ENCODE measurements at regions not wholly inside any gene's neighbourhood (a gene's known extent, or its start where the extent isn't known, plus 50 kb on each side); places are given as distances from the start of the nearest gene placed in this dataset.

DNA sequence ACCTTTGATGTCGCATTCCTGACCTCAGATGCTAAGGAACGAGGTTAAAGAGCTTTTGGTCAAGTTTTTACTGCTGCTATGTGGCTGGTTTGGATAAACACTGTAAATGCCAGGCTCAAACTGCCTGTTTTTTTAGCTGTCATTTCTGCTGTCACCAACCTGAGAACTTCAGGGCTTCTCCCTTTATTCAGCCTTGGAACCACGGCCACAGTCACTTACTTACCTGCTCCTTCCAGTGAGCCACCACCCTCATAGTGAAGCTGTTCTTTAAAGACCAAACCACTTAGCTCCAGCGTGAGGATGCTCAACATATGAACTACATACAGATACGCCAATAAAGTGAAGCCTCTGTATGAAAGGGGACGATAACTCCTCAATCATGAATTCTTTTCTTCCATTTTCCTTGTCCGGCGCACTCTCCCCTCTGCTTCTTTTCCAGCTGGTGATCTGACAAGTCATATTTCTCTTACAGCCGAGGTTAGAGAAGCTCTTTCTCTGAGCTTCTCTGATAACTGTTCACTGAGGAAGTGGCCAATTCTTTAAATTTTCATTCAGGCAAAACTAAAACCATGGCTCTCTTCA lies 152.8 kb upstream of the ANK2 start:
- DNase-seq = no peak

DNA sequence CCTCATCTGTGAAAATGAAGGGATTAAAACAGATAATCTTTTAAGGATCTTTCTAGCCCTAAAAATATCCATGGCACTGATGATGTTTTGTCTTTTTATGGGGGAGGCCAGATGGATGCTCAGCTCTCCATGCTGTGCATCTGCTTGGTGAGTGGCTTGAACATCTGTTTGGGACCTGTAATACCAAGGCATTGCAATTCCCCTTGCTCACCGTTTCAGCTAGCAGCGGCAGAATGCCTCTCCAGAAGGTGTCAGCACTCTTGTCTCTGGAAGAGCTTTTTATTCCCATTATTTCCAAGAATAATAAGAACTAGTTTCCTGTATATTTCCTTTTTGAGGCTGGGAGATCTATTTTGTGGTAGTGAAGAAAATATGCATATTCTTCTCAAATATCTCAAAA lies 151.9 kb upstream of the ANK2 start:
- DNase-seq = no peak

DNA sequence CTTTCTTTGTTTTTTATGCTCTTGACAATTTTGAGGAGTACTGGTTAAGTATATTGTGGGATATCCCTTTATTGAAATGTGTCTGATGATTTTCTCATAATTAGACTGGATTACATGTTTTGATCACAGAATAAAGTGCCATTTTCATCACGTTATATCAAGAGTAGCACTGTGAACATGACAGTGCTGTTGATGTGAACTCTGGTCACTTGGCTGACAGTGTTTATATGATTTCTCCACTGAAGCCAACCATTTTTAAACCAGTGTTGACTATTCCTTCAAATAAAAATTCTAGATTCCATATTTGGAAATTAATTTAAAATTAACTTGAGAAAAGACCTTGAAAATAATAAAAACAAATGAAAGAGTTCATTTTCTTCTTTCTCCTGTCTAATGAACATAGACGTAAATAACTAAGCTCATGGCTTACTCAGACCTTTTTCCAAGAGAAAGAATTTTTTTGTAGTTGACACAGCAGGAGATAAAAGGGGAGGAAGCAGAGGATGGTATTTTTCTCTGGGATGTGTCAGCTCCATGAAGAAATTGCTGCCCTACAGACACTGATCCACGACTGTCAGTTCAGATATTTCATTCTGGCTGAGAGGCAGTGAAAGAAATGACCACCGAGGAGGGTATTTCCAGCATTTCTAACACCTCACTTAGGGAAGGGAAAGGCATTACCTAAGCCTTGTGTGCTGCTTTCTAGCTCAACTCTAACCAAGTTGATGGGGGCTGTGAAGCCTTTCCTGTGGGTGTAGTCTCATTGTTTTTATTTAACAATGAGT lies 150.9 kb upstream of the ANK2 start:
- DNase-seq = peak; percentile 64

DNA sequence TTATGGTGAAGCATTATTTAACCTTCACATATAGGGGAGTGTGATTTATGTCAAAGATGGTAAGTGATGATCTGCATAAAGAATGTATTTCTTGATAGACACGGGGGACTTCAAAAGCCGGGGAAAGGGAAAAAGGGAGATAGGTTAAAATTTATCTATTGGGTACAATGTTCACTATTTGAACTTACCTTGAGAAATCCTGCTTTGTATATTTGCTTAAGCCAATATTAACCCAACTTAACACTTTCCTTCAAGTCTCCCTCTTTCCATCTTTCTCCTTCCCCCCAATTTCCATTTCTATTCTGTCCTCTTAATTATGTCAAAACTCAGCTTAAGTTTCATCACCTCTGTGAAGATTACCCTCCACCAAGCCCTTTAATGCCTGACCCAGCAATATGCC lies 149.0 kb upstream of the ANK2 start:
- DNase-seq = no peak

DNA sequence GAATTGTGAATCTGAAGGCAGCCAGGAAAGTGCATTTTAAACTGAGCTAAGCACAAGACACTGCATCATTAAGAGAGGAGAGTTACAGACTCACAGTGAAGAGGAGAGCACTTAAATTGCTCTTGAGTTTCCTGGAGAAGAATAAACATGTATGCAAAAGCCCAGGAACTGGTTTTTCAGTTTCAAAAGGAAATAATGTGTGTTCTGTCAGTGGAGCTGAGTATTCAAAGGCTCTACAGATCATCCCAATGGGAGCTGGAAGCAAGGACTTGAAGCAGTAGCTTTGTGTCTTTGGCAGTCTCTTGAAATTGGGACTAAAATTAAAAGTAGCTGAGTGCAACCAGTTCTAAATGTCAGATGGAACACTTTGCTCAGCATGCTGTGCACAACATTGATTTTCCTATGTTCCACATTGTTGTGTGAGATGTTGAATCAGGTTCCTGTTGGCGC lies 147.5 kb upstream of the ANK2 start:
- DNase-seq = no peak

DNA sequence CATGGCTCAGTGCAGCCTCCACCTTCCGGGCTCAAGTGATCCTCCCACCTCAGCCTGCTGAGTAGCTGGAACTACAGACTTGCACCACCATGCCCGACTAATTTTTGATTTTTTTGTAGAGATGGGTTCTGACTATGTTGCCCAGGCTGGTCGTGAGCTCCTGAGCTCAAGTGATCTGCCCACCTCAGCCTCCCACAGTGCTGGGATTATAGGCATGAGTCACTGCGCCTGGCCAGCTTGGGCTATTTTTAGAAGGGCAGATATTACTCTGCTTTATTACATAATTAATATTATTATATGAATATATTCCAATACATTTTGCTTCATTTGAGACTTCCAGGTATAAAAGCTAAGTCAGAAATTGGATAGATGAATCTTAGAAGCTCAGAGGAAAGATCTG lies 143.7 kb upstream of the ANK2 start:
- DNase-seq = no peak

DNA sequence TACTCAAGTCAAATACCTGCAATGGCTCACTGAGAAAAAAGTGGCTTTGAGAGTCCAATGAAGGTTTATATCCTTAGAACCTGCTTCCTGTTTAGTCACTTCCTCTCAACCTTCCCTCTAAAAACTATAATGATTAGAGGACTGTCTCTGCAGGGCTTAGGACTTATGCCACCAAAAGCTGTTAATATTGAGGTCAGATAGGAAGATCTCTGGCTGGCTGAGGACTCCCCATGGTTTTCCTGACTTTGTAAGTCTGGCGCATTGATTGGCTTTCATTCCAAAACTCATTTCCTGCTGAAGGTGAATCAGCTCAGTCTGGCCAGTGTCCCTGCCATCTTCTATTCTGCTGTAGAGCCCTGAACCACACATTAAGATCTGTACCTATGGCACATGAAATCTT lies 140.9 kb upstream of the ANK2 start:
- DNase-seq = no peak

DNA sequence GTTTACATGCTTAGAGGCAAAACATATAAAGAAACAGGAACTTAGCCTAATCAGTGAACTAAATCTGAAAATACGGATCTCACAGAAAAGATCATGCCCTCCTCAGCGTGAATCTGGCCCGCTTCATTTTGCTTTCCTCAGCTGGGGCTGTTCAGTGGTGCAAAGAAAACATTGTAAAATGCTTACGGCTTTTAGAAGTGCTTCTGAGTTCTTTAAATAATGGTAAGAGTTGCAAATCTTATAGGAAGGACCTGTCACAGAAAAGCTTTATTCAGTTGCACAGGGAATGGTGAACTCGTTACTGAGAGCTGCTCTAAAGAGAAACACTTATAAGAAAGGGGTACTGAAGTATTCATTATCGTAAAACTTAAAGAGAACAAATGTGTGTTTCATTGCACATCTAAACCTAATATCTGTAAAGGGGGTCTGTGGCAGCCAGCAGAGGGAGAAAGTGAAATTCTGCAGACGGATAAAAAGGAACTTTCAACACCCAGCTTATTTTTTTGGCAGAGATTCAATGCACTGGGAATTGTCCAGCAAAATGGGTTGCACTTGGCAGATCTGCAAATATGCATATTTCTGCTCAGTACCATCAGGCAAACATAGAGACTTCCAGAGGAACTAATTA lies 139.2 kb upstream of the ANK2 start:
- peak; percentile 87 for DNase-seq

DNA sequence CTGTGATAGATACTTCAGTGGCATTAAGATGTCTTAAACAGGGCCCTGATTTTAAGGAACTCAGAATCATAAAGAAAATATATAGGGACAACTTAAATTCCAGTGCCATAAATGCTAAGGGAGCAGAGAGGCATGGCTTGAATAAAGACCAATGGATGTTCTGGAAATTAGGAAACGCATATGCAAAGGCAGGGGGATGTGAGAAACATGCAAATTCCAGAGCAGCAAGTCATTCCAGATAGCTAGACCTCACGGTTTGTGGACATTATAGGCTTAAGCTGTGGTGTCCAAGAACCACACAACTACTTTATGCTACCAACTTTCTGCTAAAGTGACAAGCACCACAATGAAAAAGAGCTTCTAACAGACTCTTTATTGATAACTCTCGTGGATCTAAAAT lies 132.6 kb upstream of the ANK2 start:
- DNase-seq = peak; percentile 85

DNA sequence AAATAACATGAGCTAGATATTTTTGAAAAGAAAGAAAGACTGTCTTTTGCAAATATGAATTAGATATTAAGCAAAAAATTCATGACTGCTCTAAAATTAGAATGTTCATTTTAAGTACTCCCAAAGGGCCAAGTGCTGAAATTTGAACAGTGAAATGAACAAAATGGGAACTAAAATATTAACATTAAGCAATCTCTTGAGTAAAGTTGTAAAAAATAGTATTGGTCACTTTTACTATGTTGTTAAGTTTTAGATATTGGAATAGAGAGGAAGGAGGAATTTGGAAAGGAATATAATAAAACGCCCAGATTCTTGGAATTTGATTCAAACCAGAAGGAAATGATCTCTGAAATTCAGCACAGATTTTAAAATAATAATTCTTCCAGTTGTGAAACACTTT lies 125.9 kb upstream of the ANK2 start:
- no peak for DNase-seq

DNA sequence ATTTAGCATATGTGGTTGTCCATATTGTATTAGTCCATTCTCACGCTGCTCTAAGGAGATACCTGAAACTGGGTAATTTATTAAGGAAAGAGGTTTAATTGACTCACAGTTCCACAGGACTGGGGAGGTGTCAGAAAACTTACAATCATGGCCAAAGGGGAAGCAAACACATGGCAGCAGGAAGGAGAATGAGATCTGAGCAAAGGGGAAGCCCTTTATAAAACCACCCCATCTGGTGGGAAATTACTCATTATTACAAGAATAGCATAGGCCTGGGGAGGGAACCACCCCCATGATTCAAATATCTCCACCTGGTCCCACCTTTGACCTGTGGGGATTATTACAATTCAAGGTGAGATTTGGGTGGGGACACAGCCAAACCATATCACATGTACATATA lies 122.6 kb upstream of the ANK2 start:
- DNase-seq = no peak

DNA sequence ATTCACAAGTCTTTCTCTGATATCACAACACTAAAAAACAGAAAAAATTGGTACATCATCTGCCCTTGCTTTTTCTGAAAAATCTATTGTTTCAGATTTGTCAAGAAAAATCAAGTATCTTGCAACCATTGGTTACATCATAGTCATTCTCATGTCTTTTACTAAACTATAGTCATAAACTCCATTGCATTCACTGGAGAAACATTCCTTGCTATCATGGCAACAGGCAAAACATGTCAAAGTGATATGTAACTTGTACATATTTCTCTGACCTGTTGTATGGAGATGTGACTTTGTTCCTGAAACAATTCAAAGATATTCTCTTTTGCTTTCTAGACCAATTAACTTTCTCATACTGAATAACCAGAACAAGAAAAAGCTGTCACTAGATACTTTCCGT lies 121.9 kb upstream of the ANK2 start:
- peak; percentile 17 for DNase-seq

DNA sequence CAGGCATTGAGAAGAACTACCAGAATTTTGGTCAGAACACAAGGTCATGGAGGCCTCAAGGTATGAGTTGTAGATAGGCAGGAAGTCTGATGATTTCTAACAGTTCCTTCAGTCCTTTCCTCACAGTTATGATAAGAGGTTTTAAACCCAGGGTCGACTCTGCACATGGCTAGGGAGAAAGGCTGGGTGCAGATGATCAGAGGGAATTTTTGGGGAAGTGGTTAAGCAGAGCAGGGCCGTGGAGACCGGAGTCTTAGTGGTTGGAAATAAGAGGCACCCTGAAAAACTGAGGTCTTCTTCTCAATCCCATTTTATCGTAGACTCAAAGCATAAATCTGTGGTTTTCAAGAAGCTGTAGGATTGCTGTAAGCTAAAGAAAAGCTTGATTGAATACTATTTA lies 118.5 kb upstream of the ANK2 start:
- DNase-seq = no peak

DNA sequence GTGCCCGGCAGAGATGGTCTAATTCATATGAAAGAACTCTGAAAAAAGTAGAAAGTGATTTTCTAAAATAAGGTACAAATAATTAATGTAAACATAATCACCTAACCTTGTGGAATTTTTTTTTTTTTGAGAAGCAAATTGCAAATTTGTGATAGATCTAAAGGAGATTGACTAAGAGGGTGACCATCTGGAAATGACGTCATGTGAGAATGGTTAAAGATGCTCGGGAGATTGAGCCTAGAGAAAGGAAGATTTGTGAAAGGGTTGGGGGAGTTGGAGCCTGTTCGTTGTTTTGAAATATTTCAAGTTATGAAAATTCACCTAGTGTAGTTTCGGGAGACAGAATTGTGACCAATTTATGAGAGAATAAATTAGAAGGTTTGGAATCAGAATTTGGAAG lies 115.7 kb upstream of the ANK2 start:
- DNase-seq = no peak

DNA sequence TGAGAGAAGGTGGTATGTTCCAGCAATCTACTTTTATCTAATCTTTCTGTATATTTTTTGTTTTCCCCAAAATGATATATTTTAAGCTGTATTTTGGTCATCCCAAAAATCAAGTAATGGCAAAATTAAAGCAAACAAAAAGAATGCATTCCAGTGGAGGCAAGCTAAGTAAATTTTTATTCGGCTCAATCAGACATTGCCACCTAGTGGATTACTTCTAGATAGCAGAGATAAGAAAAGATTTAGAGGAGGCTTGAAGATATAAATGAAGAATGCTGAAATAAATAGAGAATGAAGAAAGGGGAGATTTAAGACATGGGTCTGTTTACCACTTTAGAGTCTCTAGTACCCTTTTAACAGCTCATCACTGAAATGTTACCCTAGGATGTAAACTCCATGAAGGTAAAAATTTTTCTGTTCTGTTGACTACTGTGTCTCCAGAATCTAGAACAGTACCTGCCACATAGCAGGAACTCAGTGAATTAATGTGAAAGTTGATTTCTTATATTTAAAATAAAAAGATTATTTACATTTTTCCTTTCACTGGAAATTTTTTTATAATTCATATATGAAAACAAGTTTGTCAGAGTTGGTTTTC lies 110.9 kb upstream of the ANK2 start:
- peak; percentile 62 for DNase-seq

DNA sequence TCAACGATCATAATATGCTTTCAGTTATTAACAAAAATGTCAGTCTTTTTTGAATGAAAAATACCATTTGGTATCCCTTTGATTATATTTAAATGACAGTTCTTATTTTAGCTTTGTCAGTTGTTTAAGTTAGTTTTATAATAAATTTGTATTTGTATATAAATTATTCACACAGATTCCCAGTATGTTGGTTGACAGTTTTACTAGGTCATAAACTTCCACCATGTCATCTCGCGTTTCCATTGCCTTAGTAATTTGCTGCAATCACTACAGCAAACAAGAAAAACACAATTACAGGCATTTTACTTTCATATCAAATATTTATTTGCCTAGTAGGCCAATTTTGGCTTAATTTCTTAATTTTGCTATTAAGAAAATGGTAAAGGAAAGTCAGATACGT lies 109.6 kb upstream of the ANK2 start:
- DNase-seq = no peak

DNA sequence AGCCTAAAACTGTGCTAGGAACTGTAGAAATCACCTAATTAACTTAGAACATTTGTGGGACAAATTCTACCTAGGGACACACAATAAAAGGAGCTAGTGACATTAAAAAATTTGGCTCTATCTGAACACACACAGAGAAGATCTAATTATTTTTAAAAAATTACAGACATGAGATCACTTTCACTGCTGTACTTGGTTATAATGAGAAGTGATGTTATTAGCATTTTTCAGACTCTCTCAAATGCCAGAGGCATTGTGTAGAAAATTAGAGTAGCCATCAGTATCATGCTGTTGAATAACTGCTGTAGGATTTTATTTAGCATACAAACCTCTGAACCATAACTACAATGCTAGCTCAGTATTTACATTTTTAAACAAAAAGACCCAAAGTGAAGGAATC lies 109.1 kb upstream of the ANK2 start:
- no peak for DNase-seq

DNA sequence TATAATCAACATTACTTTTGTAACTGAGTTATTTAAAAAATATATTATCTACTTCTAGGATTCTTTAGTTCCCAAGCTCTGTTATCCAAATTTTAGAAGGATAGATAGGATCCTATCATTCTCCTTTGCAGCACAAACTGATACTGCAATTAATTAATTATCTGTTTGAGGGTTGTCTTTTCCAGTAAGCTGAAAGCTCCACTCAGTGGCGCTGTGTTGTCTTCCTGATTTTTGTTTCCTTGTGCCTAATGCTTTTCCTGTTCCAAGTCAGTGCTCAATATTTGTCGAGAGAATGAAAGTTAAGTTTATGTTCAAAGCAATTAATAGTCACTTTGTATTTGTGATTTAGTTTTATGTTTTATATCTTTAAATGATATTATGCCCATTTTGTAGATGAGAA lies 107.4 kb upstream of the ANK2 start:
- DNase-seq = no peak

DNA sequence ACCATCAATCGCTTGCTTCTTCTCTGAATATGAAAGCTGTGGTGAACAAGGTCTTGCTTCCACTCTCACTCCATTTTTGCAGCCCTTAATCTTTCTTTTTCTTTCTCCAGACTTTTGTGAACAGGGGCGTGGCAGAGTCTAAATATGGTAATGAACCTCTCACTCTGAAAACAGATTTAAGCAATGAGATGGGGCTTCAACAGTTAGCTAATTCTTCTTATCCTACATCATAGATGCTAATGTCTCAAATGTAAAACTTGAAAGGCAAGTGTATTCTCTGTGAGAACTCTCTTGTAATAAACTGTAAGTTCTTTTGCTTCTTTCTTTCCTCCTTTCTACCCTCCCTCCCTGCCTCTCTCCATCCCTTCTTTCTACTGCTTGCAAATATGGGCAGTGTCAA lies 106.5 kb upstream of the ANK2 start:
- DNase-seq = no peak

DNA sequence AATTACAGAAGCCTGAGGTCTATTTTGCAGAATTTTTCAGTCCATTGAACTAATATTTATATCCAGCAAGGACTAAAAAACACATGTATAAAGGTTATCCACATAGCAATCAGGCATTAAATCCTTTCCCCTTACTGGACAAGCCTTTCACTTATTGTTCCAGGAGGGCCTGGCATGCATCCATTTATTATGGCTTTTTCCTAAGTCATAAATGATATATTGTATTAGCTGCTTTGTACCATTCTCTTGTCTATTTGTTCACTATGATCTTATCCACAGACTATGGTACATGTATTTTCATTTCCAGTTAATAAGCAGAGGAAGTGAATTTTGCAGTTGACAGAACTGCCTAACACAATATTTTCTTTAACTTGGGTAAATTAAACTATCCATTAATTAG lies 105.4 kb upstream of the ANK2 start:
- DNase-seq = no peak

DNA sequence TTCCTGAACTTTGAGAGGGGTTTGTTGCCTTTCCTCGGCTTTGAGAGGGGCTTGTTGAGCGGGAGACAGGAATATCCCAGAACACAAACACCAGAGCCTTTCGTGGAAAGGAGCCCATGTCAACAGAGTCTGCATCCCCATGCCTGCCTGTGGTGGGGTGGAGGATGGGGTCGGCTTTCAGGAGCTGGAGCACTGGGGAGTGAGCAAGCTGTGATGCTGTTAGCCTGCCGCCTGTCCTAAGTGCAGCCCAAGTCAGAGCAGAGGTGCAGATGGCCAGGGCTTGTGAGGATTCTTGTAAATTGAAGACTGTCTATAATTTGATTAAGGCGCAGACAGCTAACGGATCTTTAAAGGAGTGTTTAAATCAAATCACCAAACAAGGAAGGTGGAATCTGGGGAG lies 103.3 kb upstream of the ANK2 start:
- no peak for DNase-seq

DNA sequence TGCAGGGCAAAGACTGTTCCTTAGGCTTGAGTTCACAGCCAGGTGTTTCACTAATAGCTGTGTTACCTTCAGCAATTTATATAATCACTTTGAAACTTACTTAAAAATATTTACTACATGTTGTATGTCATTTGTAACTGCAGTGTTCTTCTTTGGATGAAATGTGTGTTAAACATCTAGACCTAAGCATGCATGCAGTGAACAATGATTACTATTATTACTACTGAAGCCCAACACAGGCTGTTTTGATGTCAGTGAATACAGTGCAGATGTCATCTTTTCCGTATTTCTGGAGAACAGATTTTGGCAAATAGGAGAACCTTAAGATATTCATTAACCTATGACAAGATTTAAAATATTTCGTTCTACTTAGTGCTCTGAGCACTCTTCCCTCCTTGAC lies 101.8 kb upstream of the ANK2 start:
- DNase-seq = no peak

DNA sequence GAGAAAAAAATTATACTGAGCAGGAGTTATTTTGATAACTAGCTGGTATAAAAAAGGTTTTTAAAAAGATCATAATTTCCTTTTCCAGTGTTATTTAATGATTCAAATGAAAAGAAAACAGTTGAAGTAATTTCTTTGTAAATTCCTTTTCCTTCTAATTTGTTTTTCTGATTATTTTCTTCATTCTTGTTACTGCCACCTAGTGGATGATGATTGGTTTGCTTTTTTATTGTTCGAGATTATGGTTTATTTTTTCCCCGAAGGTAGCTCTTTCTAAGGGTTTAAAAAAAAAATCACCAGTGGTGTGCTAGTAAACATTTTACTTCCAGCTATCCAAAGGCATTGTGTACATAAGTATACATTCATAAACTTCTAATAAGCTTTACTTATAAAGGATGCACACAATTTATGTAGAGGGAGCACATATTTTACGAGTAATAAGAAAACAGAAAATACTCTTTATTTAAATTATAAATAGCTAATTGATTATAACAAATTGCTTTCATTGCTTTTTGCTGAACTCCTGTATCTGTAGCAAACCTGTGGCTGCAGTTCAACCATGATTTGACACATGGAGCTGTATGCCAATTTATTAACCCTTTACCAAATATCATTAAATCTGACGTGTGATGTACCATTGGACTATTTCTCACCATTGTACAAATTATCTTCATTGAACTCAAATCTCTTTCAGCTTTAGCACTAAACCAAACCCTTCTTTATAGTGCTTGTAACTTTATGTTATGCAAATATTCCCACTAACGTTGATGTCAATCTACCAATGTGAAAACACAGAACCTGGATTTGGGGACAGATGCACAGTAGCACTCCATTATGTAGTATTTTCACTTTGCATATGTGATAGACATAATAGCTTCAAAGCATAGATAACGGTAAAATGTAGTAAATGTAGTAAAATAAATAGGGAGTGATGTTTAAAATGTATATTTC lies 97.8 kb upstream of the ANK2 start:
- DNase-seq = peak; percentile 13

All from fibroblast of upper back skin (primary cell).